Heart left ventricle (tissue), 13 donors: ENCODE measurements at regions not wholly inside any gene's neighbourhood (a gene's known extent, or its start where the extent isn't known, plus 50 kb on each side); places are given as distances from the start of the nearest gene placed in this dataset.

Experiments
- POLR2A ChIP-seq, 2 donors: fragments of 450-650 bp; IDR thresholded peaks; one replicate each; pipeline ENCODE4 v1.6.1; 2017; ENCODE audit warnings: antibody characterized with exemption in 2 of 2, mild to moderate bottlenecking in 2 of 2, moderate library complexity in 2 of 2
- TF ChIP-seq, protein P1 (sequence below), 12 donors: fragments of 200-600 bp; sonication (generic) in 4 of 12; IDR thresholded peaks; one replicate each; pipeline versions ENCODE4 v1.5.0 to v1.8.0; 2018 to 2022; ENCODE audit warnings: antibody characterized with exemption in 12 of 12, mild to moderate bottlenecking in 5 of 12
- donor health status: ischemic (EF 13 %, LVEDD 7.1; RV severe dilation, severe dysfunction).
- donor health status: DM: no; HTN: yes; CAD: no.
- donor health status: DM: no; HTN: no; CAD: no.
- donor health status: ischemic (EF 25% LVEDD 6.9; RV normal size, moderate dysfunction).
- donor health status: ischemic (EF 25% LVEDD 5.7; RV mildly dilated, moderate dysfunction).
- donor health status: ischemic (EF 35%, LVEDD 5.7; RV mildly dilated, moderate dysfunction).
- donor health status: nonischemic (EF 11% LVEDD 7.7; RV severe dilation, severe dysfunction).
- donor health status: DM: yes; HTN: yes; CAD: no.
- donor health status: PGD.
- donor health status: ischemic (EF 29% LVEDD 5.4; RV normal size, mild dysfunction).
- donor health status: nonischemic (EF 23%, LVEDD 6.1; RV moderate dilation, normal function).

DNA sequence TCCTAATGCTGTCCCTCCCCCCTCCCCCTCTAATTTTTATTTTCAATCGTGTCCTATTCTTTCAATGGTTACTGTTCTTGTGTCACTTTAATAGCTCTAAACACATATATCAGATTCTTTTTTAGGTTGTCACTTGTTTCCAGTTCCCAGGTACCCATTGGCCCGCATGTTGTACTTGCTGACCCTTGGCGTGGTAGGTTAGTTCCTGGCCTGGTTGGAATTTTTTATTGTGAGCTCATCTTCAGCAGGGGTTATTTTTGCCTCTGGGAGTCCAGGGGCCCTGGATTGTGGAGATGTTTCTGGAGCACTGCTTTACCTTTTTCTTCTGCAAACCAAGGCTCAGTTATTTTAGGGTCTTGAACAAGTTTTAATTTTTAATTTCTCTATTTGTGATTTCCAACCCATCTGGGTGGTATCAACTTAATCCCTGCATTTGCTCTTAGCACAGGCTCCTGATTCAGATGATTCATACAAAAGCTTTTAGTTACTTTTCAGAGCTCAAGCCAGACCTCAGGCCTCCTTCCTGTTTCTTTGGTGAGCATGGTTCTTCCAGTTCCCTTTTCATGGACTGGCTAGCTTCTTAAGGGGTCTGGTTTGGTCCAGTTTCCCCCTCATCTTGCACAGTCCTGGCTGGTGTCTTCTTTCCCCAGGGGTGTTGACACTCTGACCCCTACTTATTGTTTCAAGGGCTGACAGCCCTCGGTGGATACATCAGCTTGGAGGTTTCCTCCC is 220.5 kb downstream of the TM9SF2 start:
- TF ChIP-seq, protein P1, sequence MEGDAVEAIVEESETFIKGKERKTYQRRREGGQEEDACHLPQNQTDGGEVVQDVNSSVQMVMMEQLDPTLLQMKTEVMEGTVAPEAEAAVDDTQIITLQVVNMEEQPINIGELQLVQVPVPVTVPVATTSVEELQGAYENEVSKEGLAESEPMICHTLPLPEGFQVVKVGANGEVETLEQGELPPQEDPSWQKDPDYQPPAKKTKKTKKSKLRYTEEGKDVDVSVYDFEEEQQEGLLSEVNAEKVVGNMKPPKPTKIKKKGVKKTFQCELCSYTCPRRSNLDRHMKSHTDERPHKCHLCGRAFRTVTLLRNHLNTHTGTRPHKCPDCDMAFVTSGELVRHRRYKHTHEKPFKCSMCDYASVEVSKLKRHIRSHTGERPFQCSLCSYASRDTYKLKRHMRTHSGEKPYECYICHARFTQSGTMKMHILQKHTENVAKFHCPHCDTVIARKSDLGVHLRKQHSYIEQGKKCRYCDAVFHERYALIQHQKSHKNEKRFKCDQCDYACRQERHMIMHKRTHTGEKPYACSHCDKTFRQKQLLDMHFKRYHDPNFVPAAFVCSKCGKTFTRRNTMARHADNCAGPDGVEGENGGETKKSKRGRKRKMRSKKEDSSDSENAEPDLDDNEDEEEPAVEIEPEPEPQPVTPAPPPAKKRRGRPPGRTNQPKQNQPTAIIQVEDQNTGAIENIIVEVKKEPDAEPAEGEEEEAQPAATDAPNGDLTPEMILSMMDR (IDR thresholded peaks at IDR 0.05): no peak
- TF ChIP-seq POLR2A (IDR thresholded peaks at IDR 0.05): no peak
